ENCODE measurements at regions not wholly inside any gene's neighbourhood (a gene's known extent, or its start where the extent isn't known, plus 50 kb on each side); places are given as distances from the start of the nearest gene placed in this dataset.

- H3F3A ChIP-seq (replicated peaks; ENCODE audit: insufficient read depth), result no peaks in the 10 kb centered on the region
- no peak for DNase-seq
- H3K4me1 ChIP-seq (ENCODE audit: control insufficient read depth in 1 of 2, insufficient read depth in 2 of 2, low read depth in 1 of 2, low read length in 1 of 2), result no peaks in the 10 kb centered on the region
- H3K27ac ChIP-seq (ENCODE audit: low read depth in 2 of 2, low read length in 1 of 2), result no peak overlapping the region
- H3K4me2 ChIP-seq, result no peak overlapping the region
- ChIA-PET POLR2A (no interaction called here), CTCF (no interaction called here)
- no peak overlapping the region for H3K4me3 ChIP-seq (ENCODE audit: low read depth in 2 of 2, low read length in 1 of 2)
- H3K9me3 ChIP-seq, result peaks cover 4% of the 10 kb centered on the region; the same call in 1 of the 2 replicates
- H3K36me3 ChIP-seq (replicated peaks in 1 of 2; ENCODE audit: control insufficient read depth in 1 of 2, insufficient read depth in 2 of 2, low read length in 1 of 2), result no peaks in the 10 kb centered on the region
- H4K20me1 ChIP-seq (ENCODE audit: insufficient read depth), result no peaks in the 10 kb centered on the region
- no peaks in the 10 kb centered on the region for H3K27me3 ChIP-seq (ENCODE audit: insufficient read depth)
- TF ChIP-seq, protein P1, sequence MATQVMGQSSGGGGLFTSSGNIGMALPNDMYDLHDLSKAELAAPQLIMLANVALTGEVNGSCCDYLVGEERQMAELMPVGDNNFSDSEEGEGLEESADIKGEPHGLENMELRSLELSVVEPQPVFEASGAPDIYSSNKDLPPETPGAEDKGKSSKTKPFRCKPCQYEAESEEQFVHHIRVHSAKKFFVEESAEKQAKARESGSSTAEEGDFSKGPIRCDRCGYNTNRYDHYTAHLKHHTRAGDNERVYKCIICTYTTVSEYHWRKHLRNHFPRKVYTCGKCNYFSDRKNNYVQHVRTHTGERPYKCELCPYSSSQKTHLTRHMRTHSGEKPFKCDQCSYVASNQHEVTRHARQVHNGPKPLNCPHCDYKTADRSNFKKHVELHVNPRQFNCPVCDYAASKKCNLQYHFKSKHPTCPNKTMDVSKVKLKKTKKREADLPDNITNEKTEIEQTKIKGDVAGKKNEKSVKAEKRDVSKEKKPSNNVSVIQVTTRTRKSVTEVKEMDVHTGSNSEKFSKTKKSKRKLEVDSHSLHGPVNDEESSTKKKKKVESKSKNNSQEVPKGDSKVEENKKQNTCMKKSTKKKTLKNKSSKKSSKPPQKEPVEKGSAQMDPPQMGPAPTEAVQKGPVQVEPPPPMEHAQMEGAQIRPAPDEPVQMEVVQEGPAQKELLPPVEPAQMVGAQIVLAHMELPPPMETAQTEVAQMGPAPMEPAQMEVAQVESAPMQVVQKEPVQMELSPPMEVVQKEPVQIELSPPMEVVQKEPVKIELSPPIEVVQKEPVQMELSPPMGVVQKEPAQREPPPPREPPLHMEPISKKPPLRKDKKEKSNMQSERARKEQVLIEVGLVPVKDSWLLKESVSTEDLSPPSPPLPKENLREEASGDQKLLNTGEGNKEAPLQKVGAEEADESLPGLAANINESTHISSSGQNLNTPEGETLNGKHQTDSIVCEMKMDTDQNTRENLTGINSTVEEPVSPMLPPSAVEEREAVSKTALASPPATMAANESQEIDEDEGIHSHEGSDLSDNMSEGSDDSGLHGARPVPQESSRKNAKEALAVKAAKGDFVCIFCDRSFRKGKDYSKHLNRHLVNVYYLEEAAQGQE (IDR thresholded peaks at IDR 0.05; ENCODE audit: low read depth, low read length), result no peak
- TF ChIP-seq RXRA (IDR thresholded peaks at IDR 0.05; ENCODE audit: borderline replicate concordance, low read depth), result no peak
- TF ChIP-seq EZH2phosphoT487 (IDR thresholded peaks at IDR 0.05; ENCODE audit: borderline replicate concordance, low read depth), result no peak
- H3K9me2 ChIP-seq, result no peaks in the 10 kb centered on the region
- no peak overlapping the region for H2AFZ ChIP-seq (ENCODE audit: low read depth)
- H3K79me2 ChIP-seq (ENCODE audit: insufficient read depth), result no peaks in the 10 kb centered on the region
- WGBS (ENCODE audit: low lambda C conversion rate), result 0% methylated on average over 1 of the region's 1 CpG
- no peak overlapping the region for H3K9ac ChIP-seq
These were observed 203.8 kb upstream of the DUSP10 start for GRCh38 chr1:221945669-221946068.

- H3F3A ChIP-seq (replicated peaks; ENCODE audit: insufficient read depth), result no peaks in the 10 kb centered on the region
- no peaks in the 10 kb centered on the region for H3K79me2 ChIP-seq (ENCODE audit: insufficient read depth)
- WGBS (ENCODE audit: low lambda C conversion rate), result 24% methylated on average over 3 of the region's 3 CpGs
- no peak for TF ChIP-seq USF2 (IDR thresholded peaks at IDR 0.05; ENCODE audit: borderline replicate concordance, low read depth, low read length)
- TF ChIP-seq TAF1 (IDR thresholded peaks at IDR 0.05; ENCODE audit: borderline replicate concordance, low read depth, low read length), result no peak
- no peak for TF ChIP-seq SIN3A (IDR thresholded peaks at IDR 0.05; ENCODE audit: borderline replicate concordance, low read depth, low read length)
- no peak for TF ChIP-seq GATA2 (CRISPR knock-in tag; IDR thresholded peaks at IDR 0.05)
- TF ChIP-seq ZBTB33 (IDR thresholded peaks at IDR 0.05; ENCODE audit: borderline replicate concordance, low read depth), result no peak
- no peak for TF ChIP-seq RXRA (IDR thresholded peaks at IDR 0.05; ENCODE audit: borderline replicate concordance, low read depth)
- TF ChIP-seq NFIC (IDR thresholded peaks at IDR 0.05; ENCODE audit: borderline replicate concordance), result no peak
- TF ChIP-seq SMC3 (IDR thresholded peaks at IDR 0.05; ENCODE audit: low read depth, low read length), result no peak
- TF ChIP-seq FOSL2 (IDR thresholded peaks at IDR 0.05; ENCODE audit: borderline replicate concordance, low read depth), result no peak
- no peak for TF ChIP-seq RFX5 (IDR thresholded peaks at IDR 0.05; ENCODE audit: low read length)
- no peak for TF ChIP-seq POLR2AphosphoS5 (IDR thresholded peaks at IDR 0.05; ENCODE audit: low read depth, low read length)
- TF ChIP-seq FOXM1 (IDR thresholded peaks at IDR 0.05; ENCODE audit: low read depth), result no peak
- no peaks in the 10 kb centered on the region for H3K9me2 ChIP-seq
- POLR2A ChIA-PET, result no interaction called here
- H3K4me1 ChIP-seq (ENCODE audit: control insufficient read depth in 1 of 2, insufficient read depth in 2 of 2, low read depth in 1 of 2, low read length in 1 of 2), result peaks cover 0 to 3% of the 10 kb centered on the region in 2 experiments; a peak in 1 of 4 replicates
- H3K27me3 ChIP-seq (ENCODE audit: insufficient read depth), result no peaks in the 10 kb centered on the region
- H3K4me2 ChIP-seq, result no peak overlapping the region
- no peak overlapping the region for H2AFZ ChIP-seq (ENCODE audit: low read depth)
- DNase-seq, result no peak
- no peaks in the 10 kb centered on the region for H3K36me3 ChIP-seq (replicated peaks in 1 of 2; ENCODE audit: control insufficient read depth in 1 of 2, insufficient read depth in 2 of 2, low read length in 1 of 2)
- H3K27ac ChIP-seq (ENCODE audit: low read depth in 2 of 2, low read length in 1 of 2), result no peak overlapping the region
- no peak overlapping the region for H3K9ac ChIP-seq
- no peak overlapping the region for H3K4me3 ChIP-seq (ENCODE audit: low read depth in 2 of 2, low read length in 1 of 2)
- CTCF ChIA-PET, result interaction anchor here (0.8 kb wide), 1 partner anchor 37 kb away, joined by 3 read pairs; no protein-coding TSS in a partner anchor
- H4K20me1 ChIP-seq (ENCODE audit: insufficient read depth), result no peaks in the 10 kb centered on the region
- peaks cover 4% of the 10 kb centered on the region; the same call in 1 of the 2 replicates for H3K9me3 ChIP-seq
These were observed 202.5 kb upstream of the DUSP10 start for GRCh38 chr1:221944247-221944870.
